ENCODE measurements at regions not wholly inside any gene's neighbourhood (a gene's known extent, or its start where the extent isn't known, plus 50 kb on each side); places are given as distances from the start of the nearest gene placed in this dataset.

GRCh38 chr18:46207985-46208384, 103.8 kb downstream of the HAUS1 start:
- CTCF ChIA-PET = interaction anchor here (1.2 kb wide), 1 partner anchor 261 kb away, joined by 3 read pairs; no protein-coding TSS in a partner anchor
- ATAC-seq (no peak), DNase-seq (no peak)
- Histone ChIP-seq H3K4me2 (ENCODE audit: low read length) (no peak overlapping the region), H4K20me1 (ENCODE audit: low read length) (no peaks in the 10 kb centered on the region), H3F3A (ENCODE audit: low read length, unreplicated experiment) (no peaks in the 10 kb centered on the region), H3K9me2 (replicated peaks; ENCODE audit: low read length) (no peaks in the 10 kb centered on the region), H3K9ac (ENCODE audit: low read length) (no peak overlapping the region), H3K4me1 (ENCODE audit: insufficient read depth, low read length) (peaks cover 7% of the 10 kb centered on the region; the same call in 1 of the 2 replicates), H3K9me3 (ENCODE audit: low read length) (no peaks in the 10 kb centered on the region), H3K27me3 (ENCODE audit: low read length) (no peaks in the 10 kb centered on the region), H3K79me2 (ENCODE audit: low read length) (peaks cover 51% of the 10 kb centered on the region), H2AFZ (ENCODE audit: low read length) (no peak overlapping the region), H3K4me3 (ENCODE audit: low read length) (no peak overlapping the region), H3K36me3 (ENCODE audit: low read depth, low read length) (no peaks in the 10 kb centered on the region), H3K27ac (ENCODE audit: low read length) (no peak overlapping the region)
- TF ChIP-seq EZH2phosphoT487 (IDR thresholded peaks at IDR 0.05; ENCODE audit: borderline replicate concordance, low read length) (no peak), EZH2 (IDR thresholded peaks at IDR 0.05; ENCODE audit: low read length, unreplicated experiment) (no peak)
- TF ChIP-seq, protein P1, sequence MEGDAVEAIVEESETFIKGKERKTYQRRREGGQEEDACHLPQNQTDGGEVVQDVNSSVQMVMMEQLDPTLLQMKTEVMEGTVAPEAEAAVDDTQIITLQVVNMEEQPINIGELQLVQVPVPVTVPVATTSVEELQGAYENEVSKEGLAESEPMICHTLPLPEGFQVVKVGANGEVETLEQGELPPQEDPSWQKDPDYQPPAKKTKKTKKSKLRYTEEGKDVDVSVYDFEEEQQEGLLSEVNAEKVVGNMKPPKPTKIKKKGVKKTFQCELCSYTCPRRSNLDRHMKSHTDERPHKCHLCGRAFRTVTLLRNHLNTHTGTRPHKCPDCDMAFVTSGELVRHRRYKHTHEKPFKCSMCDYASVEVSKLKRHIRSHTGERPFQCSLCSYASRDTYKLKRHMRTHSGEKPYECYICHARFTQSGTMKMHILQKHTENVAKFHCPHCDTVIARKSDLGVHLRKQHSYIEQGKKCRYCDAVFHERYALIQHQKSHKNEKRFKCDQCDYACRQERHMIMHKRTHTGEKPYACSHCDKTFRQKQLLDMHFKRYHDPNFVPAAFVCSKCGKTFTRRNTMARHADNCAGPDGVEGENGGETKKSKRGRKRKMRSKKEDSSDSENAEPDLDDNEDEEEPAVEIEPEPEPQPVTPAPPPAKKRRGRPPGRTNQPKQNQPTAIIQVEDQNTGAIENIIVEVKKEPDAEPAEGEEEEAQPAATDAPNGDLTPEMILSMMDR (conservative IDR thresholded peaks at IDR 0.05; ENCODE audit: low read depth, low read length) = no peak
- POLR2A ChIA-PET (ENCODE audit: unreplicated experiment) = no interaction called here
- no TSS peak for BruUV-seq (replicated peaks)
- intact Hi-C loops (cut with micrococcal nuclease) = no loop called here

GRCh38 chr18:46209161-46209560, 105.0 kb downstream of the HAUS1 start:
- CTCF ChIA-PET = interaction anchor here (0.9 to 1.2 kb wide), 2 partner anchors 36 to 260 kb away, joined by 3 read pairs; a partner anchor contains a TSS
- no TSS peak for BruUV-seq (replicated peaks)
- POLR2A ChIA-PET (ENCODE audit: unreplicated experiment) = no interaction called here

GRCh38 chr18:46211816-46212215, 107.6 kb downstream of the HAUS1 start:
- Histone ChIP-seq H4K20me1 (ENCODE audit: low read length) (no peaks in the 10 kb centered on the region), H3K36me3 (ENCODE audit: low read depth, low read length) (no peaks in the 10 kb centered on the region; the same call in 1 of the 2 replicates), H3K4me2 (ENCODE audit: low read length) (no peak overlapping the region), H3K27ac (ENCODE audit: low read length) (no peak overlapping the region), H3K9ac (ENCODE audit: low read length) (no peak overlapping the region), H2AFZ (ENCODE audit: low read length) (no peak overlapping the region), H3K4me1 (ENCODE audit: insufficient read depth, low read length) (peaks cover 7% of the 10 kb centered on the region; the same call in 1 of the 2 replicates), H3K9me2 (replicated peaks; ENCODE audit: low read length) (no peaks in the 10 kb centered on the region), H3K79me2 (ENCODE audit: low read length) (peaks cover 33% of the 10 kb centered on the region), H3F3A (ENCODE audit: low read length, unreplicated experiment) (no peaks in the 10 kb centered on the region), H3K9me3 (ENCODE audit: low read length) (no peaks in the 10 kb centered on the region), H3K4me3 (ENCODE audit: low read length) (no peak overlapping the region), H3K27me3 (ENCODE audit: low read length) (no peaks in the 10 kb centered on the region)
- intact Hi-C loops (cut with micrococcal nuclease) = no loop called here
- peak; percentile 6 for DNase-seq
- no peak; the same call in 1 of the 2 replicates for ATAC-seq
- ChIA-PET CTCF (interaction anchor here (1.0 kb wide), 1 partner anchor 38 kb away, joined by 3 read pairs; a partner anchor contains a TSS), POLR2A (ENCODE audit: unreplicated experiment) (no interaction called here)
- TF ChIP-seq, protein P1 (conservative IDR thresholded peaks at IDR 0.05; ENCODE audit: low read depth, low read length) = no peak
- no peak for TF ChIP-seq EZH2phosphoT487 (IDR thresholded peaks at IDR 0.05; ENCODE audit: borderline replicate concordance, low read length)
- BruUV-seq (replicated peaks) = no TSS peak

More at GRCh38 chr18:46209161-46209560, 105.0 kb downstream of the HAUS1 start:
- H3K4me1 ChIP-seq (ENCODE audit: insufficient read depth, low read length) = peaks cover 7% of the 10 kb centered on the region; the same call in 1 of the 2 replicates
- peaks cover 49% of the 10 kb centered on the region for H3K79me2 ChIP-seq (ENCODE audit: low read length)
- no peak overlapping the region for H3K4me2 ChIP-seq (ENCODE audit: low read length)
- intact Hi-C loops (cut with micrococcal nuclease) = no loop called here
- no peak overlapping the region for H3K9ac ChIP-seq (ENCODE audit: low read length)
- H4K20me1 ChIP-seq (ENCODE audit: low read length) = no peaks in the 10 kb centered on the region
- no peak overlapping the region for H2AFZ ChIP-seq (ENCODE audit: low read length)
- no peak overlapping the region for H3K4me3 ChIP-seq (ENCODE audit: low read length)
- DNase-seq (no peak), ATAC-seq (no peak)
- H3F3A ChIP-seq (ENCODE audit: low read length, unreplicated experiment) = no peaks in the 10 kb centered on the region
- H3K36me3 ChIP-seq (ENCODE audit: low read depth, low read length) = no peaks in the 10 kb centered on the region; the same call in 1 of the 2 replicates
- no peaks in the 10 kb centered on the region for H3K9me3 ChIP-seq (ENCODE audit: low read length)
- no peak overlapping the region for H3K27ac ChIP-seq (ENCODE audit: low read length)
- no peaks in the 10 kb centered on the region for H3K27me3 ChIP-seq (ENCODE audit: low read length)
- H3K9me2 ChIP-seq (replicated peaks; ENCODE audit: low read length) = no peaks in the 10 kb centered on the region
- TF ChIP-seq EZH2phosphoT487 (IDR thresholded peaks at IDR 0.05; ENCODE audit: borderline replicate concordance, low read length) (no peak), EZH2 (IDR thresholded peaks at IDR 0.05; ENCODE audit: low read length, unreplicated experiment) (no peak)
- TF ChIP-seq, protein P1 (conservative IDR thresholded peaks at IDR 0.05; ENCODE audit: low read depth, low read length) = no peak
